ENCODE measurements at regions not wholly inside any gene's neighbourhood (a gene's known extent, or its start where the extent isn't known, plus 50 kb on each side); places are given as distances from the start of the nearest gene placed in this dataset.
A peak's percentile ranks its signal among the peaks of the same experiment; 100 is the strongest.

GRCh38 chr6:45715508-45715803, 300.2 kb downstream of the CLIC5 start:
- TF ChIP-seq CTCF (IDR thresholded peaks at IDR 0.05; ENCODE audit: borderline replicate concordance, extremely low read depth, insufficient read depth), result no peak
- Histone ChIP-seq H3K9me3 (ENCODE audit: control insufficient read depth in 2 of 3, insufficient read depth in 1 of 3, low read length in 3 of 3) (no peaks in the 10 kb centered on the region), H3K27me3 (ENCODE audit: control insufficient read depth, insufficient read depth, low read length) (no peaks in the 10 kb centered on the region), H3K27ac (ENCODE audit: low read depth in 2 of 2, low read length in 2 of 2) (no peak overlapping the region), H3K4me3 (ENCODE audit: low read length in 3 of 3) (no peak overlapping the region), H3K9ac (ENCODE audit: low read length in 3 of 3) (no peak overlapping the region), H3K36me3 (ENCODE audit: control insufficient read depth in 2 of 3, insufficient read depth in 3 of 3, low read length in 3 of 3) (no peaks in the 10 kb centered on the region), H3K4me1 (ENCODE audit: control insufficient read depth in 2 of 3, insufficient read depth in 2 of 3, low read depth in 1 of 3, low read length in 3 of 3) (peaks cover 0 to 3% (median 0%) of the 10 kb centered on the region in 3 donors)
- DNase-seq (no peak), FAIRE-seq (no peak)
- intact Hi-C loops (cut with DNase I), result no loop called here

GRCh38 chr6:45714741-45715507, 300.7 kb downstream of the CLIC5 start:
- H3K9me3 ChIP-seq (ENCODE audit: control insufficient read depth in 2 of 3, insufficient read depth in 1 of 3, low read length in 3 of 3), result no peaks in the 10 kb centered on the region
- H3K4me3 ChIP-seq (ENCODE audit: low read length in 3 of 3), result peak overlapping the region in 1 of 3 donors; percentile 6
- peak; percentile 79 for FAIRE-seq
- DNase-seq, result peak in 4 of 5 donors; percentile 74 to 95 (median 83)
- TF ChIP-seq CTCF (IDR thresholded peaks at IDR 0.05; ENCODE audit: borderline replicate concordance, extremely low read depth, insufficient read depth), result peak; percentile 80
- H3K27me3 ChIP-seq (ENCODE audit: control insufficient read depth, insufficient read depth, low read length), result no peaks in the 10 kb centered on the region
- no peaks in the 10 kb centered on the region for H3K36me3 ChIP-seq (ENCODE audit: control insufficient read depth in 2 of 3, insufficient read depth in 3 of 3, low read length in 3 of 3)
- intact Hi-C loops (cut with DNase I), result no loop called here
- no peak overlapping the region for H3K27ac ChIP-seq (ENCODE audit: low read depth in 2 of 2, low read length in 2 of 2)
- H3K9ac ChIP-seq (ENCODE audit: low read length in 3 of 3), result peak overlapping the region in 1 of 3 donors; percentile 36
- peaks cover 0 to 3% (median 0%) of the 10 kb centered on the region in 3 donors for H3K4me1 ChIP-seq (ENCODE audit: control insufficient read depth in 2 of 3, insufficient read depth in 2 of 3, low read depth in 1 of 3, low read length in 3 of 3)

GRCh38 chr6:45714006-45714730, 301.5 kb downstream of the CLIC5 start:
- H3K4me3 ChIP-seq (ENCODE audit: low read length in 3 of 3), result peak overlapping the region in 1 of 3 donors; percentile 6
- H3K9ac ChIP-seq (ENCODE audit: low read length in 3 of 3), result peak overlapping the region in 1 of 3 donors; percentile 36
- no peaks in the 10 kb centered on the region for H3K9me3 ChIP-seq (ENCODE audit: control insufficient read depth in 2 of 3, insufficient read depth in 1 of 3, low read length in 3 of 3)
- peaks cover 0 to 3% (median 0%) of the 10 kb centered on the region in 3 donors for H3K4me1 ChIP-seq (ENCODE audit: control insufficient read depth in 2 of 3, insufficient read depth in 2 of 3, low read depth in 1 of 3, low read length in 3 of 3)
- no peaks in the 10 kb centered on the region for H3K27me3 ChIP-seq (ENCODE audit: control insufficient read depth, insufficient read depth, low read length)
- intact Hi-C loops (cut with DNase I), result no loop called here
- no peak for DNase-seq
- FAIRE-seq, result no peak
- no peak for TF ChIP-seq CTCF (IDR thresholded peaks at IDR 0.05; ENCODE audit: borderline replicate concordance, extremely low read depth, insufficient read depth)
- no peak overlapping the region for H3K27ac ChIP-seq (ENCODE audit: low read depth in 2 of 2, low read length in 2 of 2)
- no peaks in the 10 kb centered on the region for H3K36me3 ChIP-seq (ENCODE audit: control insufficient read depth in 2 of 3, insufficient read depth in 3 of 3, low read length in 3 of 3)

All from kidney (tissue), 13 donors.